ENCODE measurements at regions not wholly inside any gene's neighbourhood (a gene's known extent, or its start where the extent isn't known, plus 50 kb on each side); places are given as distances from the start of the nearest gene placed in this dataset.

DNA sequence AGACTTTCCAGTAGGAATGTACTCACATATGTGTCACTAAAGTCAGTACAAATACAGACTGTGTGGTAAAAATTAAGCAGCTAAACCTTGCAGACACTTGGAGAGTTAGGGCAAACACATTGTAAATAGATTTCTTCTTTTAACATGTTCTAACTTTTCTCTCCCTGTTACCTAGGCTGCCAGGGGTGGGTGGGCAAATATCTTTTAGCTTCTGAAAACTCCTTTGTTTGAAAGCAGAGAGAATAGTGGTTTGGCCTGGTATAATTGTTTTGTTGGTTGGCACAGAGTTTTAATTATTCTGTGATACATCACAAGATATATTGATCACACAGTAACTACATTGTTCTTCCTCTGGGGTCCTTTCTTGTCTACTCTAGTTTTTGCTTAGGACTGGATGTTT is 289.8 kb upstream of the DACH1 start:
- in situ Hi-C loops (cut with HindIII; ENCODE audit: low sequenced_read_pairs) = no loop called here
- no peak for DNase-seq (ENCODE audit: low spot score)

DNA sequence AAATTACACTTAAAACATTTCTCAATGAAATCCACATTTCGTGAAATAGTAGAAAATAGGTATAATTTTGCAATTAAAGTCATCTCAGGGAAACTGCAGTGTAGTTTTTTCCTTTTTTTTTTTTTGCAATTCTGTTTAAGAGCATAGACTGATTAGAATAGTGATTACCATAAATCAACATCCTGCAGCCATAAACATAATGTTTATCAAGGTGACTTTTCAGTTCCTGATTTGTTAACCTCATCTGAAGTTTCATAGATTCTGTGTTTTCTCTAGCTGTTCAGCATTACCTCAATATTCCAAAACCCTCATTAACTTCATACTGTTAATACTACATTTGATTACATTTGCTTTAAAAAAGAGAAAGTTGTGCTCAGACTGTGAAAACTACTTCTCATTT is 286.3 kb upstream of the DACH1 start:
- in situ Hi-C loops (cut with HindIII; ENCODE audit: low sequenced_read_pairs) = no loop called here
- DNase-seq (ENCODE audit: low spot score) = no peak

DNA sequence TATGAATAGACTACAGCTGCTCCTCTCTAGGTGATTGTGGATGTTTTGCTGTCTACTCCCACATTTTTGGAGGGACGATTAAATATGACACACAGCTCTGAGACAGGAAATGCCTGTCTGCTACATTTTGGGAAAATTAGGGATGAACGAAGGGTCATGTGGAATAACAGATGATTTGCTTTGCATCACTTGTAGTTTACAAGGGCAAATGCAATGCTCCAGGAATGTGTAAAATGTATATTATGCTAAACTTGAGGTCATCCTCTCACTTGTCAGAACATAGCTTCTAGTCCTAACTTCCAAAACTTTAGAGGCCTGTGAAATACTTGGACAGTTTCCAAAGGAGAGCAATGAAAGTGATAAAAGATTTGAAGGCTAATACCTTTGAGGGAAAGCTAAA is 284.2 kb upstream of the DACH1 start:
- DNase-seq (ENCODE audit: low spot score) = no peak
- in situ Hi-C loops (cut with HindIII; ENCODE audit: low sequenced_read_pairs) = no loop called here

DNA sequence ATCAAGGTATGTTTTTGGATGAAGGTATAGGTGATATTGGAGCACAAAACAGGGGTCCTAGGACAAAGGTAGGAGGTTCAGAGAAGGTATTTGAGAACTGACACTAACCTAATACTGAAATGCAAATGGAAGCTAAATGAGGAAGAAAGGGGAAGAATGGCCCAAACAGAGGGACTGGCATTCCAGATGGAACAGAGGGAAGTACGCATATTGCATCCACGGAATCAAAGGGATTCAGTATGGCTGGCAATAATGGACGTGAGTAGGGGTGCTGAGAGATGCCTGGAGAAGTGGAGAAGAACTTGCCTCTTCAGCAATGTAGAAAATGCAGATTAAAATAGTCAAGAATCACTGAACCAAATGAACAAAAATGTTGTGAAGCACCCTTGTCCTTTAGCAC is 283.5 kb upstream of the DACH1 start:
- in situ Hi-C loops (cut with HindIII; ENCODE audit: low sequenced_read_pairs) = no loop called here
- no peak for DNase-seq (ENCODE audit: low spot score)

DNA sequence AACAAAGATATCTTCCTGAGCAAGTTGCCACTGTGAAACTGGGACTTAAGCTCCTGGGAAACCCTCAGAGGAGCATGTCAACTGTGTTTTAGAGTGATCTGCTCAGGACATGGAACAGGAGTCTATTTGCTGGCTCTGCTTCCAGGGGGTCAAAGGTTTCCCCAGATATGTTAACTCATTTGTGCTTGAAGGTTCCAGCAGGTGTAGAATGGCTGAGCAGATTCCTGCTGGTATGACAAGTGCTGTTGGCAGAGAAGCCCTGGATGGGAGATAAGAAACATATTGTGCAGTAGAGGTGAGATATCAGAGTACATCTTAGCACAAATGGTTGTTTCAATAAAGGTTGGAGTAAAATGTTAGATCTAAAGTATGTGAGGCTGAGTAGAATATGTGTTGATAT is 282.7 kb upstream of the DACH1 start:
- DNase-seq (ENCODE audit: low spot score) = no peak
- in situ Hi-C loops (cut with HindIII; ENCODE audit: low sequenced_read_pairs) = no loop called here

DNA sequence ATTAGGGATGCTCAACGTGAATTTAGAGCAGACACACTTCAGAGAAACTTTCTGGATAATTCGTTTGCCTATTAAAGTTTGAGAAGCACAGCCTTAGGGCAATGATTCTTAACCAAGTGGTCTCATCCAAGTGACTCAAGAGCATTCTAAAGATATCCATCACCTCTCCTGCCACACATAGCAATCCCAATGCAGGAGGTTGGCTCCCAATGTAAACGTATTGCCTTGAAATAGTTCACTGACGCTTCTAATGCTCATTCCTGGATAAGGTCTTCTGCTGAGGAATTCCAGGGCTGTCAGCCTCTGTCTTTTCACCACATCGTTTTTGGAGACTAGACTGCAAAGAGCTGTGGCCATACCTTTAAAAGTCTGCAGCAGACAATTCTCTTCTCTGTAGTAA is 279.8 kb upstream of the DACH1 start:
- no peak for DNase-seq (ENCODE audit: low spot score)
- in situ Hi-C loops (cut with HindIII; ENCODE audit: low sequenced_read_pairs) = no loop called here

DNA sequence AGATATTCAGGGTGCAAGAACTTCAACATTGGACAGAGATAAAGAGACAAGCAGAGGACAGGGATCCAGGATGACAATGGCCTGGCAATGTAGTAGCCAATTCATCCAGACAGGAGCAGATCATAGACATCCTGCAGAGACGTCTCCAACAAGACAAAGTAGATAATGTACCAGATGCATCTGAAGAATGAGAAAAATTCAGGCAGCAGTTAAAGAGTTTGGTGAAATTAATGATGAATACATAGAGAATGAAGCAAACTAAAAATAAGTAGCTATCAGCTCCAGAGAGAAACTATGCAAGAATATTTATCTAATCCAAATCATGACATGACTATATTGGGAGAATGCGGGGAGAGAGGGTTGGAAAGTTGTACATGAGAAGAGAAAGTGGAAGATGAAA is 278.4 kb upstream of the DACH1 start:
- in situ Hi-C loops (cut with HindIII; ENCODE audit: low sequenced_read_pairs) = no loop called here
- DNase-seq (ENCODE audit: low spot score) = no peak

DNA sequence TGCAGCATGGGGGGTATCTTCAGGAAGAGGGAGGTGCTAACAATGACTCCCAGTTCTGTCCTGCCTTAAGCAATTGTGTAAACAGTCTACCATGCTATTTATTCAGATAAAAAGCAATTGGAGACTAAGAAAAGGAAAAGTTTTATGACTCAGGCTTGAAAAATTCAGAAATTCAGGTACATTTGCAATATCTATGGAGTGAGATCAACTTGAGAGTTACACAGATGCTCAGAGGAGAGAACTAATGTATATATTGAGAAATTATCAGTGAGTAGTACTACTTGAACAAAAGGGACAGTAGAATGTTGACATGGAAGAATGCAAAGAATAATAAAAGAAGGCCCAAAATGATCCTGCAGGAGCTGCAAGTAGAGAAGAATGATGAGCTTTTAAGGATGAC is 277.6 kb upstream of the DACH1 start:
- in situ Hi-C loops (cut with HindIII; ENCODE audit: low sequenced_read_pairs) = no loop called here
- DNase-seq (ENCODE audit: low spot score) = no peak

DNA sequence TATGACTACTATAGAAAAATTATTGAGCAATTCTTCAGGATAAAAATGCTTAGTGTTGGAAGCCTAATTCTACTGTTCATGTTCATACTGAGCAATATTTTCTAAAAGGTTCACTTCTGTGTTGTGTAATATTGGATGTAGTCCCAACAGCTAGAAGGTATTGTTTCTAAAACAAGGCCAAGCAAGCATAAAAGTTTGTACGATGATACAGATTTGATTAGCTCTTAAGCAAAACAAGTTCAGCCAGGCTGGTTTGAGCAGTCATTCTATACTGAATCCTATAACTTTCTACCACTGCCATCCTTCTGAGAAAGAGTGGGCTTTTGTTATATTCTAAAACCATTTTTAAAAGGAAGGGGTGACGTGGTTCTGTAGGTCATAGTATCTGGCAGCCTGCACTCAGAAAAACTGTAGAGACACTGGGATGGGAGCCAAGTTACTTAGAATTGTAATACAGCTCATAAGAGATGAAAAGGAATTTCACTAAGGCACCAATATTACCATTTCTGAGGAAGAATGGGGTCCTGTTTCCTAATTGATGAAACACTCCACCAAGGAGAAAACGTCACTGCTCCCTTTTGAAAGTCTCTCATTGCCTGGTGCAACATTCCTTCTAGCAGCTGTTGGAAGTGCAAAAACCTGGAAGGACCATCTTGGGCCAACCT is 275.0 kb upstream of the DACH1 start:
- DNase-seq (ENCODE audit: low spot score) = no peak
- in situ Hi-C loops (cut with HindIII; ENCODE audit: low sequenced_read_pairs) = no loop called here

DNA sequence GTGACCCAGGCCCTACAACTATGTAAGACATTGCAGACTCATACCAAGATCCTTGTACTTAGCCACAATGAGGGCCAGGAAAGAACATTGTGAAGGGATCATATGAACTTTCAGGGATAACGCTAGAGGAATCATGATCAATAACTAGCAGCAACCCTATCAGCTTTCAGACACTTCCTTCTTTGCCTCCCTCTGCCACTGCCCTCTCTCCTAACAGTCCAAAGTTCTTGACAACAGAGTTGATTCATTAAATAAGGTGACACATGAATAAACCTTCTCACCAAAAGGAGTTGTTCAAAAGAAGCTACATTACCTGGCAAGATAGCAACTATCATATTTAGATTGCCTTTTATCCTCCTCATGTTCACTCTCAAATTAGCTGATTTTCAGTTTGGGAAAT is 272.2 kb upstream of the DACH1 start:
- no peak for DNase-seq (ENCODE audit: low spot score)
- in situ Hi-C loops (cut with HindIII; ENCODE audit: low sequenced_read_pairs) = no loop called here

DNA sequence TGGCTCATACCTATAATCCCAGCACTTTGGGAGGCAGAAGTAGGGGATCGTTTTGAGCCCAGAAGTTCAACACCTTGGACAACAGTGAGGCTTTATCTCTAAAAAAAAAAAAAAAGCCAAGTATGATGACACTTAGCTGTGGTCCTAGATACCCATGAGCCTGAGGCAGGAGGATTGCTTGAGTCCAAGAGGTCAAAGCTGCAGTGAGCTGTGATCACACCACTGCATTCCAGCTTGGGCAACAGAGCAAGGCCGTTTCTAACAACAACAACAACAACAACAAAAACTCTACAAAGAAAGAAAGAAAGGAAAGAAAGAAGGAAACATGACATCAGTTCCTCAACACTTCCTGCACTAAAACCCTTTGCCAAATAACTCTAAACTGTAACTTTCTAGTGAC is 265.1 kb upstream of the DACH1 start:
- in situ Hi-C loops (cut with HindIII; ENCODE audit: low sequenced_read_pairs) = no loop called here
- no peak for DNase-seq (ENCODE audit: low spot score)

DNA sequence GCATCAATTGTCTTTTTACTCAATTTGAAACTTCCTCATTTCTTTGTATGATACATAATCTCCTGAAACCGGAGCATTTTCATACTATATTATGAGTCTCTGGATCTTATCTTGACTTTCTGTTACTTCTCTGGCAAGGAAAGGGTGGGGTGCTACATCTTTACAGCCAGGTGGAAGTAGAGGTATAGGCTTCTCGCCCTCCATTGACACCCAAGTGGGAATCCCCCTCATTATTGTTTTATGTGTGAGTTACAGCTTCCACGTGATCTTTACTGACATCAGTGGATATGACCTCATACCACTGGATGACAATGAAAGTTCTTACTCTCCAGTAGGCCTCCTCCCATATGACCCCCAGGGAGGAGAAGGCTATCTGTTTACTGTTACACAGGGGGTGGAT is 262.1 kb upstream of the DACH1 start:
- in situ Hi-C loops (cut with HindIII; ENCODE audit: low sequenced_read_pairs) = no loop called here
- no peak for DNase-seq (ENCODE audit: low spot score)

DNA sequence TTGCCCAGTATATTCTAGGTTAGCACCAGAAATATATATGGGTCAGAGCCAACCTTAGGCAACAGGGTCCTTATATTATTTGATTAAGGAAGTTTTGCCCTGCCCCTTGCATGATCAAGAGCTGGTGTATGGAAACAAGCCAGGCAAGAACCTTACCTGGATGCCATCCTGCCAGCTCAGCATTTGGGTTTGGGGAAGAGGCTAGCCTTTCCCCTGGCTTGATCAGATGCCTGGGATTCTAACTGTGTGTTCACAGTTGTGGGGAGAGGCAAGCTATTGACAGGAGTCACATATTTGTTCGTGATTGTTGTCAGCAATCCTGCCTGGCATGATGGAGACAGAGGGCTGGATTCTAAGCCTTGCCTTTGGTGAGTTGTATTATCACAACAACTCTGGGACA is 260.0 kb upstream of the DACH1 start:
- in situ Hi-C loops (cut with HindIII; ENCODE audit: low sequenced_read_pairs) = no loop called here
- DNase-seq (ENCODE audit: low spot score) = no peak

DNA sequence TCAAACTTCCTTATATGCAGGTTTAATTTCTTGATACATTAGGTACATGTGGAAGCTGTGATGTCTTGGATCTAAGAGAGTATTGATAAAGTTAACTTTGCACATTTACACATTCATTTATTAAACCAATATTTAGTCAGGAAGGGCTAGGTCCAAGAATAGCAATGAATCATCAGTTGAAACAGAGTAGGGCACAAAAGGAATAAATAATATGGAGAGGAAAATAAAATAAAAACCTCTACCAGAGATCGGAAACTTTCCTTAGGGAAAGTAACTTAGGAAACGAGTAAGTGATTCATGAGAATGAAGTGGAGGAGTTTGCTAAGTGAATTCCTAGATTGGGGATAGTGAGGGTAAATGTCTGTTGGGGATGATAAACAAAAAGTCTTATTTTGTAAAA is 259.4 kb upstream of the DACH1 start:
- no peak for DNase-seq (ENCODE audit: low spot score)

DNA sequence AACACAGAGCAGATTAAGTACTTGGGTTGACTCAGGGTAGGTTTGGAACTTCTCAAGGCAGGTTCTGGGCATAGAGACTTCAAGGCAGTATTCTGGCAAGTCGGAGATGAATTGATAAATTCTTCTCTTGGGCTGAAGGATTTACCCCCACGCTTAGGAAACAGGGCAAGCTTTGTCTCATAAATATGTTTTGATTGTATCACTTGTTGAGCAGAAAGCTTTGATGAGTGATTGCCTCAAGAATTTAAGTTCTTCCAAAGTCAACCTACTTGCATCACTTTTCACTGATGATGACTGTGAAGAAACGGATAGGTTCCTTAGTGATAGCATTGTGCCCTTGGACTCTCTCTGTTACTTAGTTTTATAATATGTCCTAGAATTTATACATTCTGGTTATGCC is 258.6 kb upstream of the DACH1 start:
- in situ Hi-C loops (cut with HindIII; ENCODE audit: low sequenced_read_pairs) = no loop called here
- DNase-seq (ENCODE audit: low spot score) = no peak

More for the DNA sequence above, 259.4 kb upstream of the DACH1 start:
- in situ Hi-C loops (cut with HindIII; ENCODE audit: low sequenced_read_pairs) = no loop called here

DNA sequence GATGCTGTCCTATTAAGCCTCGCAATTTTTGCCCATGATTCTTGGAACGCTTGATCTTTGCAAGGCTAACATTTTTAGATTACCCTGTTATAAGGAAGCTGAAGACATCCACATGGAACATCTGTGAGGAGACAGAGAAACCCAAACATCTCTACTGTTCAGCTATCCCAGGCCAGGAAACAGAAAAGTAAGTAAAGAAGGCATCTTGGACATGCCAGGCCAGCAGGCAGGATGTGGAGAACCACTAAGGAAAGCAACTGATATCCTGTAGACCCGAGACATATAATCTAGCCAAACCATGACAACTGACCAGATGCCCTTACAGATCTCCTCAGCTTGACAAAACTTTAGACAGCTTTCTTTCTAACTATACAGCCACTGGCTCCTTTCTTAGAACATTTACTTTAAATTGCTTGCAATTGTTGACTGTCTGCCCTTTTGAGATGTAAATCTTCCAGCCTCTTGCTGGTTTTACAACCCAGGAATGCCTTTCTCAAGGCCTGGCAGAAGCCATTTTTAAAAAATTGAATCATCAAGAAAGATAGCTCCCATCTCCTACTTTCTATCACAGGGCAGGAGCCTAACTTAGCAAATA is 255.8 kb upstream of the DACH1 start:
- DNase-seq (ENCODE audit: low spot score) = no peak
- in situ Hi-C loops (cut with HindIII; ENCODE audit: low sequenced_read_pairs) = no loop called here

DNA sequence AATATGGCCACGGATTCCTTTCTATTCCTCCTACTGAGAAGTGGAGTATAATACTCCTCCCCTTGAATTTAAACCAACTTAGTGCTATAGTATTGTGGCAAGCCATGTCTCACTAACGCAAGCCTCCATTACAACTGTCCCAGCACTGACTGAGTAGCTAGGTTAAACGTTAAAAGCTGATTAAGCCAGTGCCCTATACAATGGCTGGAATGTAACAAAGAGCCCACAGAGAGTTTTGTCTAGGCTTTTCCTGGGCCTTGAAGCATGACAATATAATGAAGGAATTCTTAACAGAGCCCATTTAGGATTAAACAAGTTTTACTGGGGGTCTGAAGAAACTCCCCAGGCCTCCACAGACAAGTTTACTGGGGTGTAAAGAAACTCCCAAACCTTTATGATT is 254.5 kb upstream of the DACH1 start:
- in situ Hi-C loops (cut with HindIII; ENCODE audit: low sequenced_read_pairs) = no loop called here
- DNase-seq (ENCODE audit: low spot score) = no peak

DNA sequence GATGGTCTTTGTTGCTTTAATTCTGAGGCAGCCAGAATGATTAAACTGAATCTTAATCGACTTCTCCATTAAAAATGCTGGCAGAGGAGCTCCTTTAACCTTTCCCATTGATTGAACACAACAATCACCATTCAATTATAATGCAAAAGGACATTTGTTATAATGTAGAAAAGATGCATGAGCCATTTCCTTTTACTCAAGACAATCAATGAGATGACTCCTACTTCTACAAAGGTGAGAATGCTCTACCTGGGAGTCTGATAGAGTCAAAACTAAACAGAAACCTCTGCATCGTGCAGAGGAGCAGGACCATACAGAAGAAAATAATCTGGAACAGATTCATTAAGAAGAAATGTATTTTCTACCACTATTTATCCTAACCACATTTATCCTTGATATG is 253.6 kb upstream of the DACH1 start:
- in situ Hi-C loops (cut with HindIII; ENCODE audit: low sequenced_read_pairs) = no loop called here
- no peak for DNase-seq (ENCODE audit: low spot score)

DNA sequence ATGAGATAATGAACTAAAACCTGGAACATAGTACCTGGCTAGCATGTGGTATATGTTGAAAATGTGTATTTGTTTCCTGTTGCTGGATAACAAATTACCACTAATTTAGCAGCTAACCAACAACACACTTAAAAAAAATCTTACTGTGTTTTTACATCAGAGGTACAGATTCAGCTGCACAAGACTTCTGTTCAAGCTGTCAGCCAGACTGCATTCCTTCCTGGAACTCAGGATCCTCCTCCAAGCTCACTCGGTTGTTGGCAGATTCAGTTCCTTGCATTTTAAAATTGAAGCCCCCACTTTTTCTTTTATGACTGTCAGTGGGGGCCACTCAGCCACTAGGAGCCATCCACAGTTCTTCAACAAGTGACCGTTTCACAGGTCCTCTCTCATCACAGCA is 246.9 kb upstream of the DACH1 start:
- no peak for DNase-seq (ENCODE audit: low spot score)
- in situ Hi-C loops (cut with HindIII; ENCODE audit: low sequenced_read_pairs) = no loop called here

DNA sequence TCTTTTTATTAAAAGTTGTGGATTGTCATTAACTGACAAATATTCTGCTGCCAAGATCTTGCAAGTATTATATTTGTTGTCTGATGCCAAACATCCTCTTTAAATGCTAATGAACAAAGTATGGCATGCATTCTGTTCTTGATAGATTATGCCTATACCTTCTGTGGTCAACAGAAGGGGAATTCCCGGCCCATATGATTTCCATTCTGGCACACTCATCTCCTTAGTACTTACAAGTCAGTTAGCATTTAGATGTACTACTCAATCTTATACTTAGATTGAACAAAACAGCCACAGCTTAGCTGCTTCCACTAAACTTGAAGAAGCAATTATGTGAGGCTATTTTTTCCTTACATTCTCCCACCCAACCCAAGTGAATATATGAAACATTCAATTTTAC is 246.1 kb upstream of the DACH1 start:
- in situ Hi-C loops (cut with HindIII; ENCODE audit: low sequenced_read_pairs) = no loop called here
- no peak for DNase-seq (ENCODE audit: low spot score)

DNA sequence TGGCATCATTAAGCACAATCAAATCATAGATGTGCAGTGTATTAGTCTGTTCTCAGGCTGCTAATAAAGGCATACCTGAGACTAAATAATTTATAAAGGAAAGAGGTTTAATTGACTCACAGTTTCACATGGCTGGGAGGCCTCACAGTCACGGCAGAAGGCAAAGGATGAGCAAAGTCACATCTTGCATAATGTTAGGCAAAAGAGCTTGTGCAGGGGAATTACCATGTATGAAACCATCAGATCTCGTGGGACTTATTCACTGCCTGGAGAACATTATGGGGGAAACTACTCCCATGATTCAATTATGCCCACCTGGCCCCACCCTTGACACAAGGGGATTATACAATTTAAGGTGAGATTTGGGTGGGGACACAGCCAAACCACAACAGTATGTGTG is 245.2 kb upstream of the DACH1 start:
- in situ Hi-C loops (cut with HindIII; ENCODE audit: low sequenced_read_pairs) = no loop called here
- no peak for DNase-seq (ENCODE audit: low spot score)

DNA sequence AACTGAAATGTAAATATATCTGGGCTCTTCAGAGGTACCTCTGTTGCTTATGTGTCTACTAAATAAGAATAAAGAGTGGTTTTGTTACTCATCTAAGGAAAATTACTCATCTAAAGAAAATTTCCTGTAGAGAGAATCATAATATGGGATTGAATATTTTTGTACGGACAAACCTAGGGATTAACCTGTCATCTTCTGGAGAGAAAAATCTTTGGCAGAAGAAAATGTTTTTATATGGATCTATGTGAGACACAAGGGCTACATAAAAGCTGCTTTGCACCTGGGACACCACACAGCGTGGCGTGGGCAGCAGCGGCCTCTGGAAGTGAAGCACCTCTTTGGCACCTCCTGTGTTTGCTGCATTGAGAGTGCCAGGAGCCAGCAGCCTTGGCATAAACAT is 242.9 kb upstream of the DACH1 start:
- no peak for DNase-seq (ENCODE audit: low spot score)
- in situ Hi-C loops (cut with HindIII; ENCODE audit: low sequenced_read_pairs) = no loop called here

All from G401 (cell line).